Stomach smooth muscle (tissue), 2 donors: ENCODE measurements at regions not wholly inside any gene's neighbourhood (a gene's known extent, or its start where the extent isn't known, plus 50 kb on each side); places are given as distances from the start of the nearest gene placed in this dataset.

ENCODE experiments used
- H3K27ac ChIP-seq: one replicate; pipeline ENCODE4 v1.7.0; 2013; ENCODE audit warnings: mild to moderate bottlenecking, low read length, inconsistent platforms
- H3K27me3 ChIP-seq, 2 donors: one replicate each; pipeline ENCODE4 v1.7.0; 2013; ENCODE audit warnings: low read length in 2 of 2; ENCODE audit not compliant: insufficient read depth in 2 of 2, control insufficient read depth in 1 of 2
- H3K36me3 ChIP-seq, 2 donors: one replicate each; pipeline ENCODE4 v1.7.0; 2013; ENCODE audit warnings: low read length in 2 of 2; ENCODE audit not compliant: control insufficient read depth in 2 of 2, insufficient read depth in 2 of 2
- H3K4me1 ChIP-seq: one replicate; pipeline ENCODE4 v1.7.0; 2013; ENCODE audit warnings: low read length; ENCODE audit not compliant: control insufficient read depth, insufficient read depth
- H3K4me3 ChIP-seq, 2 donors: one replicate each; pipeline ENCODE4 v1.7.0; 2013; ENCODE audit warnings: low read length in 2 of 2
- H3K9ac ChIP-seq, 2 donors: one replicate each; pipeline ENCODE4 v1.7.0; 2013; ENCODE audit warnings: low read length in 2 of 2, mild to moderate bottlenecking in 1 of 2
- H3K9me3 ChIP-seq, 2 donors: one replicate each; pipeline ENCODE4 v1.7.0; 2013; ENCODE audit warnings: low read length in 2 of 2; ENCODE audit not compliant: control insufficient read depth in 2 of 2
- donor health status: healthy.
- donor health status: Pancreatic carcinoma.

DNA sequence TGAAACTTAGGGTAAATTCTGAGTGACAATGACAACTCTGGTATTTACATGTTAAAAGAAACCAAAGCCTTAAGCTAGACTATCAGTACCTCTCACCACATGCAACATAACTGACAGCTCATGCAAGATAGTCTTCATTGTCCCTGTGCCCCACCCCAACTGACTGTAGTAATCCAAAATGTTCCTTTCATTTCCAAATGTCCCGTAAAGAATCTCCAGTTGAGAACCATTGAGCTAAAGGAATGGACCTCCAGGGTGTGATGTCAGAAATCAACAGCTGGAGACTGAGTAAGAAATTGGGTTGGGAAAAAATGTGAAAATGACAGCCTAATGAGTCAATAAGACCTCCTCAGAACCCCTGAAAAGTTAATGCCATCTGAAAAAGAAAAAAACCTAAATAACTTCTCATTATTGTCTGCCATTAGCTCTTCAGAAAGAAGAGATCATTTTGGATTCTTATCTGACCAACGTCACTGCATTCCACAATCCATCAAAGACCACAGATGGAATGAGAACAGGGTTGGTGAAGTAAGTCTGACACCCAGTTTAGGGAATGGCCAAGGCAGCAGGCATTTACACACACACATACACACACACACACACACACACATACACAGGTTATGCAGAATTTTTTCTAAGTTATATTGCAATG is 51.7 kb upstream of the ACVR2A start:
- Histone ChIP-seq H3K36me3 (no peaks in the 10 kb centered on the region), H3K9ac (no peak overlapping the region), H3K27ac (no peak overlapping the region), H3K4me1 (no peaks in the 10 kb centered on the region), H3K27me3 (no peaks in the 10 kb centered on the region), H3K4me3 (no peak overlapping the region), H3K9me3 (no peaks in the 10 kb centered on the region)

DNA sequence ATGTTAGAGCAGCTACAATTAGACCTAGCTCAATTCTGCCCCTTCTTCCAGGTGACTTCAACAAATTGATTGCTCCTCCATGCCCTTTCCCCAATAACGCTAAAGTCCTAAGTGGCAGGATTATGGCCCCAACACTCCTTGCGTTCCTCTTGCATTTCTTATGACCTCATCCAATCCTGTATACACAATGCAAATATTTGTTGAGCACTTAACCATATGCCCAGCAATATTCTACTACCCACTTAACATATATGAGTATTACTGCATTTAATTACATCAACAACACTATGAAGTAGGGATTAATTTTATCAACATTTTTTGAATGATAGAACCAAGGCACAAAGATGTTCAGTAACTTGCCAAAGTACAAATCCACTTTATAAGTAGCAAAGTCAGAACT is 54.2 kb upstream of the ACVR2A start:
- Histone ChIP-seq H3K4me3 (no peak overlapping the region), H3K27ac (no peak overlapping the region), H3K9me3 (no peaks in the 10 kb centered on the region), H3K36me3 (no peaks in the 10 kb centered on the region), H3K4me1 (no peaks in the 10 kb centered on the region), H3K9ac (no peak overlapping the region), H3K27me3 (no peaks in the 10 kb centered on the region)

DNA sequence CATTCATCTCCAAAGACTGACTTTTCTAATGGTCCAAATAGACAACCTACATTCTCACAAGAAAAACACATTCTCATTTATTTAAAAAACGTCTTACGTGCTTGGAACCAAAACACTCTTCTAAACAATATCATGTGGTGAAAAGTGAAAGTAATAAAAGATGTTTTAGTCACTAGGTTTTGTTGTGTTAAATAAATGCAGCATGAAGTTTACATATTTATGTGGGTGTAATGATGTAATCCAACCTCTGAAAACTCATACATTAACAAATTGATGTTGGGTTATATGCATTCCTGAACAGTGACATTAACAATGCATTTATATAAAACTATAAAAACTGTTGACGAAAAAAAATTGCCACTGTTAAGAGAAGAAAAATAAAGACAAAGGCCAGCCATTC is 55.1 kb upstream of the ACVR2A start:
- H3K4me1 ChIP-seq: no peaks in the 10 kb centered on the region
- H3K9ac ChIP-seq: no peak overlapping the region
- H3K9me3 ChIP-seq: no peaks in the 10 kb centered on the region
- H3K36me3 ChIP-seq: no peaks in the 10 kb centered on the region
- H3K27ac ChIP-seq: no peak overlapping the region
- no peak overlapping the region for H3K4me3 ChIP-seq
- H3K27me3 ChIP-seq: no peaks in the 10 kb centered on the region

DNA sequence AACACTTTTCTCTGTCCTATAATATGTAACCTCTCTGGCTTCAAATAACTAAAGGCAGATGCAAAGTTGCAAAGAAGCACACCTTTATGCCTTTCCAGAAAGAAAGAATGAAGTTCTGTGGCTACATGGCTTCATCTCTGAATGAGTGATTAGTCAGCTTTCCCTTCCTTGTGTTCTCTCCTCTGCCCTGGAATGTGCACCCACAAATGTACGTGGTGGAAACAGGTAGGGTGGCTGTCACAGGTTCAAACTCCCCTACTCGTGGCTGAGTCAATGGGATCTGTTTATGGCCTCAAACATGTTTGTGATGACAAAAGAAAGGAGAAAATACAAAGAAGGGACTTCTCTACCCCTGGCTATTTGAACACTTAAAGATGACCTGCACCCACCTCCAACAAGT is 55.5 kb upstream of the ACVR2A start:
- Histone ChIP-seq H3K9ac (no peak overlapping the region), H3K36me3 (no peaks in the 10 kb centered on the region)

DNA sequence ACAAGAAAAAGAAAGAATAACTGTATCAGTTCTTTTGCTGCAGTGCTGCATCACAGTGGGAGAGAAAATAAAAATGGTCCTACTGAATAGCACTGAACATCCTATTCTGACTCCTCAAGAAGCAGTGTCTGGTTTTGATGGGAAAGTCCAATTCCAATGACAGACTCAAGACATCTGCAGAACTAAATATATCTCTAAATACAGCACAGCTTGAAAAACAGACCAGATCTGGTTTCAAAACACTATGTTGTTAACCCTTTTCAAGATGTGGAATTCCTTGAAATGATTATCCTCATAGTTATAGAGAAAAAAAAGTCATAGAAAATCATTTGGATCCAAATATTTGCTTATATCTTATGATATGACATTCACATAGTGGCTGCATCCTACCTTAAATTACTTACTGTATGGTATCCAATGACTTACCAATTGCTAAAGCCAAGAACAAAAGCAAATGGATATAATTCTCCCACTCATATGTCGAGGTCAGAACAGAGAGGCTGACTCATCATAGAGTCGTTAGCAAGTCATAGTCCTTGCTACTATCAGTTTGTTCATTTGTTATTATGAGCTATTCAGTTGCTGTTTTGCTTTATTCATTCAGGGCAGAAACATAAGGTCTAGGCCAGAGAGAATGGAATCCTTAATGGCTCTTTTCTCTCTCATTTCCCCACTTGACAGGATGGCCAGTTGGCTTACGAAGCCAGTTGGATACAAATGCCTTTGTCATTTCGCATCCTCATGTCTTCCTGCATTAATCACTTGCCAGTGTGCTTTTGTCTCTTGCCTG is 62.5 kb upstream of the ACVR2A start:
- H3K9ac ChIP-seq: no peak overlapping the region
- H3K4me1 ChIP-seq: no peaks in the 10 kb centered on the region
- no peak overlapping the region for H3K4me3 ChIP-seq
- no peaks in the 10 kb centered on the region for H3K36me3 ChIP-seq
- no peak overlapping the region for H3K27ac ChIP-seq
- no peaks in the 10 kb centered on the region for H3K9me3 ChIP-seq
- H3K27me3 ChIP-seq: no peaks in the 10 kb centered on the region

More for the DNA sequence above, 55.5 kb upstream of the ACVR2A start:
- Histone ChIP-seq H3K9me3 (no peaks in the 10 kb centered on the region), H3K4me3 (no peak overlapping the region), H3K27ac (no peak overlapping the region), H3K27me3 (no peaks in the 10 kb centered on the region), H3K4me1 (no peaks in the 10 kb centered on the region)

DNA sequence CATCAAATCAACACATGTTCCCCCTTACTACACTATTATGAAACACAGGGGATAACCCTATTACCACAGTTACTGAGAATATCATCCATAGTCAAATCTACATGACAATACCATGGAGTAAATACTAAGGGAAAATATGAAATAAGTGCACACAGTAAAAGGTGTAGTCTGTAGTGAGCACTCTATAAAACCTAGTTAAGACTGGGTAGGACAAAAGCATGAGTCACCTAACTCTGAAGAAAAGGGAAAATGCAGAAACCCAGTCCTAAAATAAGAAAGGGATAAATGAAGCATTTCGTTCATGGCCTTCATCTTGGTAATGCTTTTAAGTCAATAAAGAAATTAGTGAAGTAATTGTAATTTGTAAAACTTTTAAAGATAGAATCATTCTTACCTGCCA is 65.4 kb upstream of the ACVR2A start:
- H3K9ac ChIP-seq: no peak overlapping the region
- no peaks in the 10 kb centered on the region for H3K4me1 ChIP-seq
- no peaks in the 10 kb centered on the region for H3K27me3 ChIP-seq
- no peaks in the 10 kb centered on the region for H3K9me3 ChIP-seq
- H3K36me3 ChIP-seq: no peaks in the 10 kb centered on the region
- no peak overlapping the region for H3K4me3 ChIP-seq
- H3K27ac ChIP-seq: no peak overlapping the region

DNA sequence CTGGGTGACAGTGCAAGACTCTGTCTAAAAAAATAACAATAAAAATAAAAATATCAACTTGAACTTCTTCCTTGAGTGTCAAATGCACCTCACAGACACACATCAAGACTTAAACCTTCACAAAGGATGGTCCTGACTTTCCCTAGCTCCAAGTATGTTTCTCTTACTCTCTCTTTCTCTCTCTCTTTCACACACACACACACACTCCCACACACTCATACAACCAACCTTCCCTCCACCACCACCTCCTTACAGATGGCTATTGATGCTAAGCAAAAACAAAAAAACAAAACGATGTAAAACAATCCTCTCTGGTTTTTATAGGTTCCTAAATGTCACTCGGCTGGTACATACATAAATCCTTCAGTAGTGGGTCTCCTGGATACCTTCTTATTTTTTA is 67.4 kb upstream of the ACVR2A start:
- H3K9me3 ChIP-seq: no peaks in the 10 kb centered on the region
- H3K4me3 ChIP-seq: no peak overlapping the region
- H3K27ac ChIP-seq: no peak overlapping the region
- H3K36me3 ChIP-seq: no peaks in the 10 kb centered on the region
- no peak overlapping the region for H3K9ac ChIP-seq
- H3K27me3 ChIP-seq: no peaks in the 10 kb centered on the region
- no peaks in the 10 kb centered on the region for H3K4me1 ChIP-seq

DNA sequence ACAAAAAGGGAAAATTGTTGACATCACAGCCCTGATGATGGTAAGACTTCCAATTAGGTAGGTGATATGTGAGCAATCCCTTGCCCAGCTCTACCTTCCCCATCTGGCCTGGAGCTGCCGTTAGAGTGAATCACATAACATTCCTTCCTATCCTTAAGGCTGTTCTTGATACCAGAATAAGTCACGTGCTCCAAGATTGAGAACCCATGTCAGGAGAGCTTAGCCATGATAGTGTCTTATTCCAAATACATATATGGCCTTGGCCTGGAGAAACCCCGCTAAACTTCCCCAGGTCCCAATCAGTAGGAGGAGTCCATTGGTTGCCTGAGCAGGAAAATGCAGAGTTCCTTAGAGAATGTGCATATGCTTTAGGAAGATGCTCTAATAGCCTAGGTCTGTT is 70.0 kb upstream of the ACVR2A start:
- Histone ChIP-seq H3K36me3 (no peaks in the 10 kb centered on the region), H3K4me3 (no peak overlapping the region), H3K9me3 (no peaks in the 10 kb centered on the region), H3K27ac (no peak overlapping the region), H3K9ac (no peak overlapping the region), H3K27me3 (no peaks in the 10 kb centered on the region), H3K4me1 (no peaks in the 10 kb centered on the region)

DNA sequence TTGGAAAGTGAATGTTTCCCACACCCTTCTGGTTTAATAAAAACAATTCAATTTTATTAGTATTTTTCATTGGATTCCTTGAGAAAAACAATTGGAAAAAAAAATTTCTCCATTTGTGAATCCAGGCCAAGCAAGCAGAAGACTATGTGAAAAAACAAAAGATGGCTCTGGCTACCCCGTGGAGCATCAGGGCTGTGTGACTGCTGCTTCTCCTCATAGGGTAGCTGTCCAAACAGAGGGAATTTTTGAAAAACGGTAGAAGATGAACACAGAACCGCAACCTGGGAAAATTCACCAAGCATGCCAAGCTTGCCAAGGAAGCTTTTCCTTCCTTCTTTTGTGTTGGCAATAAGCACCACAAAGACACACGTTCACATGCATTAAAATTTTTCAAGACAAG is 71.3 kb upstream of the ACVR2A start:
- H3K4me1 ChIP-seq: no peaks in the 10 kb centered on the region
- no peaks in the 10 kb centered on the region for H3K9me3 ChIP-seq
- no peak overlapping the region for H3K9ac ChIP-seq
- no peak overlapping the region for H3K4me3 ChIP-seq
- H3K27me3 ChIP-seq: no peaks in the 10 kb centered on the region
- no peak overlapping the region for H3K27ac ChIP-seq
- no peaks in the 10 kb centered on the region for H3K36me3 ChIP-seq

DNA sequence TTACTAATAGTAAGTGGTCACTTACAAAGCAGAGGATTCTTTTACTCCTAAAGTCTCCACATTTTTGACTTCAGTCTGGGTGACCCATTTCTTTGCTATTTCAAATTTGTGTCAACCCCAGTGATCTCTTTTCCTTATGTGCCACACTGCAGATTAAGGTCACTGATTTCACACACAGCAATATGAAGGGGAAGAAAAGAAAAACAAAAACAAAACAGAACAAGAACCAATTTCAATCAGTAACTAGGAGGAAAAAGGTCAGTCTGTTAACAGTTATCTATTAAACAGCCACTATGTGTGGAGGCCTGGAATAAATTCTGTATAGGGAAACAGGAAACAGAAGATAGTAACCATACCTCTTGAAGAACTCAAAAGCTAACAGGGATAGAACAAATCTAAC is 72.0 kb upstream of the ACVR2A start:
- no peaks in the 10 kb centered on the region for H3K27me3 ChIP-seq
- H3K27ac ChIP-seq: no peak overlapping the region
- H3K36me3 ChIP-seq: no peaks in the 10 kb centered on the region
- no peaks in the 10 kb centered on the region for H3K9me3 ChIP-seq
- H3K4me3 ChIP-seq: no peak overlapping the region
- no peaks in the 10 kb centered on the region for H3K4me1 ChIP-seq
- H3K9ac ChIP-seq: no peak overlapping the region

DNA sequence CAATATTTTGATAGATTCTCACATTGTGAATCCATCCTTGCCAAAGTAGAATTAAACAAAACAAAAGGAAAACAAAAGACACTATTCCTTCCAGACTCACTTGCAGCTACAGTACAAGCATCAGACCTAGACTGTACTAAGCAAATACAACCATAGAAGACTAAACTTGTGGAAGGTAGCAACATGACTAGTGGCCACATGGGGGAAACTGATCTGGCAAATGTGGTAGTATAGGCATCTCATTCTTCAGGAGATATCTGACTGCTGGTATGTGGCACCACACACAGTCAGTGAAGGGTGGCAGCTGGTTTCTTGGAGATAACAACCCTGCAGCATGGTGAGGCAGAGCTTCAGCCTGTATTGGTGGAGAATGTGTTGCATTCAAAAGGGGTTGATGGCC is 81.0 kb upstream of the ACVR2A start:
- Histone ChIP-seq H3K27me3 (no peaks in the 10 kb centered on the region), H3K9ac (no peak overlapping the region), H3K27ac (no peak overlapping the region), H3K4me1 (no peaks in the 10 kb centered on the region), H3K9me3 (no peaks in the 10 kb centered on the region), H3K4me3 (no peak overlapping the region), H3K36me3 (no peaks in the 10 kb centered on the region)
